ENCODE measurements at regions not wholly inside any gene's neighbourhood (a gene's known extent, or its start where the extent isn't known, plus 50 kb on each side); places are given as distances from the start of the nearest gene placed in this dataset.

GRCh38 chr5:116372931-116373597 lies 201.6 kb downstream of the SEMA6A start:
- Mint-ChIP-seq H3K36me3 (peaks cover 17% of the 10 kb centered on the region), H3K4me1 (peaks cover 29% of the 10 kb centered on the region), H3K4me3 (no peak overlapping the region), H3K27me3 (no peaks in the 10 kb centered on the region), H3K9me3 (no peaks in the 10 kb centered on the region), H3K27ac (no peak overlapping the region)
- no peak for DNase-seq

GRCh38 chr5:116371935-116372334 lies 202.7 kb downstream of the SEMA6A start:
- H3K9me3 Mint-ChIP-seq: no peaks in the 10 kb centered on the region
- no peak overlapping the region for H3K27ac Mint-ChIP-seq
- peaks cover 29% of the 10 kb centered on the region for H3K4me1 Mint-ChIP-seq
- no peaks in the 10 kb centered on the region for H3K27me3 Mint-ChIP-seq
- H3K4me3 Mint-ChIP-seq: no peak overlapping the region
- DNase-seq: no peak
- peaks cover 17% of the 10 kb centered on the region for H3K36me3 Mint-ChIP-seq

GRCh38 chr5:116371431-116371830 lies 203.2 kb downstream of the SEMA6A start:
- Mint-ChIP-seq H3K36me3 (peaks cover 17% of the 10 kb centered on the region), H3K4me3 (no peak overlapping the region), H3K4me1 (peaks cover 29% of the 10 kb centered on the region), H3K9me3 (no peaks in the 10 kb centered on the region), H3K27ac (no peak overlapping the region), H3K27me3 (no peaks in the 10 kb centered on the region)
- no peak for DNase-seq

GRCh38 chr5:116370886-116371285 lies 203.7 kb downstream of the SEMA6A start:
- H3K36me3 Mint-ChIP-seq: peaks cover 17% of the 10 kb centered on the region
- no peak for DNase-seq
- peaks cover 29% of the 10 kb centered on the region for H3K4me1 Mint-ChIP-seq
- no peaks in the 10 kb centered on the region for H3K9me3 Mint-ChIP-seq
- H3K27ac Mint-ChIP-seq: no peak overlapping the region
- no peak overlapping the region for H3K4me3 Mint-ChIP-seq
- no peaks in the 10 kb centered on the region for H3K27me3 Mint-ChIP-seq

GRCh38 chr5:116370149-116370548 lies 204.5 kb downstream of the SEMA6A start:
- H3K4me1 Mint-ChIP-seq: peaks cover 29% of the 10 kb centered on the region
- H3K9me3 Mint-ChIP-seq: no peaks in the 10 kb centered on the region
- no peaks in the 10 kb centered on the region for H3K27me3 Mint-ChIP-seq
- H3K36me3 Mint-ChIP-seq: peaks cover 18% of the 10 kb centered on the region
- H3K4me3 Mint-ChIP-seq: no peak overlapping the region
- H3K27ac Mint-ChIP-seq: no peak overlapping the region
- no peak for DNase-seq

- Mint-ChIP-seq H3K4me1 (peaks cover 10% of the 10 kb centered on the region), H3K27me3 (no peaks in the 10 kb centered on the region), H3K36me3 (peaks cover 16% of the 10 kb centered on the region), H3K4me3 (no peak overlapping the region), H3K27ac (no peak overlapping the region), H3K9me3 (no peaks in the 10 kb centered on the region)
- no peak for DNase-seq
These were observed 209.6 kb downstream of the SEMA6A start for GRCh38 chr5:116365006-116365496.

- Mint-ChIP-seq H3K27ac (no peak overlapping the region), H3K27me3 (no peaks in the 10 kb centered on the region), H3K9me3 (no peaks in the 10 kb centered on the region), H3K4me3 (no peak overlapping the region), H3K36me3 (peaks cover 19% of the 10 kb centered on the region), H3K4me1 (peaks cover 3% of the 10 kb centered on the region)
- DNase-seq: no peak
These were observed 210.8 kb downstream of the SEMA6A start for GRCh38 chr5:116363780-116364179.

- no peak for DNase-seq
- H3K4me3 Mint-ChIP-seq: no peak overlapping the region
- peaks cover 21% of the 10 kb centered on the region for H3K36me3 Mint-ChIP-seq
- H3K9me3 Mint-ChIP-seq: no peaks in the 10 kb centered on the region
- H3K27me3 Mint-ChIP-seq: no peaks in the 10 kb centered on the region
- H3K4me1 Mint-ChIP-seq: peaks cover 2% of the 10 kb centered on the region
- H3K27ac Mint-ChIP-seq: no peak overlapping the region
These were observed 212.5 kb downstream of the SEMA6A start for GRCh38 chr5:116361979-116362577.

- no peak for DNase-seq
- Mint-ChIP-seq H3K4me1 (peaks cover 2% of the 10 kb centered on the region), H3K27ac (no peak overlapping the region), H3K36me3 (peaks cover 21% of the 10 kb centered on the region), H3K27me3 (no peaks in the 10 kb centered on the region), H3K9me3 (no peaks in the 10 kb centered on the region), H3K4me3 (no peak overlapping the region)
These were observed 213.3 kb downstream of the SEMA6A start for GRCh38 chr5:116361171-116361967.

- peaks cover 24% of the 10 kb centered on the region for H3K36me3 Mint-ChIP-seq
These were observed 214.4 kb downstream of the SEMA6A start for GRCh38 chr5:116360008-116360853.

GRCh38 chr5:116359592-116359991 lies 215.0 kb downstream of the SEMA6A start:
- Mint-ChIP-seq H3K27ac (no peak overlapping the region), H3K4me1 (peaks cover 2% of the 10 kb centered on the region), H3K27me3 (no peaks in the 10 kb centered on the region), H3K9me3 (peaks cover 2% of the 10 kb centered on the region), H3K36me3 (peaks cover 25% of the 10 kb centered on the region), H3K4me3 (no peak overlapping the region)
- DNase-seq: no peak

More at GRCh38 chr5:116360008-116360853, 214.4 kb downstream of the SEMA6A start:
- Mint-ChIP-seq H3K9me3 (peaks cover under 1% of the 10 kb centered on the region), H3K4me1 (peaks cover 2% of the 10 kb centered on the region), H3K27me3 (no peaks in the 10 kb centered on the region), H3K27ac (no peak overlapping the region), H3K4me3 (no peak overlapping the region)
- no peak for DNase-seq

- no peak overlapping the region for H3K27ac Mint-ChIP-seq
These were observed 215.7 kb downstream of the SEMA6A start for GRCh38 chr5:116358911-116359418.

GRCh38 chr5:116358015-116358523 lies 216.6 kb downstream of the SEMA6A start:
- Mint-ChIP-seq H3K36me3 (peaks cover 37% of the 10 kb centered on the region), H3K4me3 (no peak overlapping the region), H3K9me3 (peaks cover 7% of the 10 kb centered on the region), H3K27me3 (no peaks in the 10 kb centered on the region), H3K27ac (no peak overlapping the region), H3K4me1 (peaks cover 2% of the 10 kb centered on the region)
- DNase-seq: no peak

More at GRCh38 chr5:116358911-116359418, 215.7 kb downstream of the SEMA6A start:
- Mint-ChIP-seq H3K4me3 (no peak overlapping the region), H3K4me1 (peaks cover 2% of the 10 kb centered on the region), H3K9me3 (peaks cover 5% of the 10 kb centered on the region), H3K27me3 (no peaks in the 10 kb centered on the region), H3K36me3 (peaks cover 29% of the 10 kb centered on the region)
- DNase-seq: no peak
